ENCODE measurements at regions not wholly inside any gene's neighbourhood (a gene's known extent, or its start where the extent isn't known, plus 50 kb on each side); places are given as distances from the start of the nearest gene placed in this dataset.
A peak's percentile ranks its signal among the peaks of the same experiment; 100 is the strongest.
"Not testable (repeated sequence)": the region's sequence is repeated elsewhere in the genome, so short reads cannot be mapped to it uniquely, and the experiment has no call there.

DNA sequence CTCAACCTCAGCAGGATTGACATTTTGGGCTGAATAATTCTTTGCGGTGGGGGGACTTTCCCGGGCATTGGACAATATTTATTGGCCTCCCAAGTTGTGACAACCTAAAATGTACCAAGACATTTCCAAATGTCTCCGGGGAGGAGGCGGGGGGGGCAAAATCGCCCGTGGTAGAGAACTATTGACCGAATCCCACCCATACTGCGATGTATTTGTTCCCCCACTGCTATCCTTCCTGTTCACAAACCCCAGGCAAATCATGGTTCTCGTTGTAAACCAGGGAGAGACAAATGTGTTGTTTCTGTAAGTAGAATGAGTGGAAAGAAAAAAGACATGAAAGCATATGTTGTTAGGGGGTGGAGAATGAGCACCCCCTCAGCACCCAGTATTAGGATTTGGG is 141.9 kb downstream of the PSAT1 start:
- no peak for DNase-seq

DNA sequence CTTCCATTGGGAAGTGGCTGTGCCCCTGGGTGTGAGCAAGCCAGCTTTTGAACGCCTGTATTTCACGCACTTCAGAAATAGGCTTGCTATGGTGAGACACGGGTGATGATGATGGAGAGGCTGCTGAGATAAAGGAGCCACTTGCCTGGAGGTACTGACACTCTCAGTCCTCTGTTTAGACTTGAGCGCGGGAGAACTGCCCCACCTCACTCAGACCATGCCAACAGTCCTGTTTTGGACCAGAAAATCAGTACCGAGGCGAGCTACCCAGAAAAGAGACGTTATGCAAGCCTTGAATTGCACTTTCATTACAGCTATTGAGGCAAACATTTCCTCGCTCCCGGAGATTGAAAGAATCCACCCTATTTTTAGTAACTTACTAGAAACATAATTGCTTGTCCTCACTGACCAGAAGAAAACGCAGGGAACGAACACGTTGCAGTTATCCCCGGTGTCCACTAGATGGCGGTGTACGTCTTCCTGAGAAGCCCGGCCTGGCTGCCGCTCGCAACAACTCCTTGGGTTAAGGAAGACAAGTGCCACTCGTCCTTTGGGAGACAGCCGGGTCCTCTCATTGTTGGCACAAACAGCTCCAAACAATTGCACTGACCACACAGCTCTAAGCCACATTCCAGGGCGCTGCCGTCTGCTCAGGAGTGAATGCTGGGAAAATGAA is 142.4 kb downstream of the PSAT1 start:
- peak; percentile 72 for DNase-seq

DNA sequence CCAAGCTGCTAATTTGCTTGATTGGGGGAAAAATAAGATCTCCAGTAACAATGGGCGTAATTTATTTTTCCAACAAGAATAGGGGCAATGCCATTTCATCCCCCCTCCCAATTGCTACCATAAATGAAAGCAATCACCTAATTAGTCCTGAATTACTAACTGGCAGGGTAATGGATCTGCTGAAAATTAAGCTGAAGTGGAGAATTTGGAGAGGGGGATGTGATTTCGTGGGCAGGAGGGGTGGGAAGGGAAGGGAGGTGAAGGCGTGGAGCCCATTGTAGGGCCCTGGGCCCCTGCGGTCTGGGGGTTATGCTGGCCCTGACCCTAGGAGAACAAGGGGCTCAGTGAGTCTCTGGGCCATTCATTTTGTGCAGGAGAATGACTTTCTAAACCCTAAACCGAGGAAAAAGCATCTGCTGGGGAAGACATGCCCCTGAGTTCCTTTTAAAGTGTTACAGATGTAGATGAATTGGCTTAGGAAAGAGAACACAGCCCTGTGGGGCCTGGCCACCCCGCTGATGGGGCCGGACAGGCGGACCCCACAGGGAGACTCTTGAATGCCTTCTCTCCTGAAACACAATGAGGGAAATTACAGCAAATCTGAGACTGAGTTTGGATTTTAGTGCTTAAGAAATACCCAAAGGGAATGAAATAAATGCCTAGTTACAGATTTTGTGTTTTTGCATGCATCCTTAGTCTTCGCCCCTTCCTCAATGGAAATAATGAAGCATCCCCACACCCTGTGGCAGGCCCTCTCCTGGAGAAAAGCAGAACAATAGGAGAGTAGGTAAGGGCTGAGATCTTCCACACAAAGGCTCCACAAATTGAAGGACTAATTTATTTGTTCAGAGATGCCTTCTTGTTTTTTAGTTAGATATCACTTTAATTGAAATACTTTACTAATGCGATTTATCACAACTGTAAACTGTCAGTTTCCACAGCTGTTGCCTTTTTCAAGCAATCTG is 143.2 kb downstream of the PSAT1 start:
- no peak for DNase-seq

DNA sequence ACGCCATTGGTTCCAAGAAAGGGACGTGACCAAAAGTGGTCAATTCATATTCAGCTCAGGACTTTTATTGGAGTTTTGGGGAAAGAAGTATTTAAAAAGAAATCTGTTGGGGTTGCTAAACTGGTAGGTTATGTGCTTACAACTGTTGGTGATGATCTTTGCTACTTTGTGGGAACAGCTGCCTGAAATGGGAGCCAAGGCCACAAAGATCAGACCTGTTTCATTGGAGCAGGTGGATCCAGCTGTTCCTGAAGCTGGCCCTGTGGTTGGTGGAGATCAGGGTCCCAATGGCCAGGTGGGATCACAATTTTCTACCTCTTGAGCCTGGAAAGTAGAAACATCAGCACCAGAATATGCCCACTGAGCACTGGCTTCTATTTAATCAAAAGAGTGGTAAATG is 144.5 kb downstream of the PSAT1 start:
- DNase-seq, result no peak

DNA sequence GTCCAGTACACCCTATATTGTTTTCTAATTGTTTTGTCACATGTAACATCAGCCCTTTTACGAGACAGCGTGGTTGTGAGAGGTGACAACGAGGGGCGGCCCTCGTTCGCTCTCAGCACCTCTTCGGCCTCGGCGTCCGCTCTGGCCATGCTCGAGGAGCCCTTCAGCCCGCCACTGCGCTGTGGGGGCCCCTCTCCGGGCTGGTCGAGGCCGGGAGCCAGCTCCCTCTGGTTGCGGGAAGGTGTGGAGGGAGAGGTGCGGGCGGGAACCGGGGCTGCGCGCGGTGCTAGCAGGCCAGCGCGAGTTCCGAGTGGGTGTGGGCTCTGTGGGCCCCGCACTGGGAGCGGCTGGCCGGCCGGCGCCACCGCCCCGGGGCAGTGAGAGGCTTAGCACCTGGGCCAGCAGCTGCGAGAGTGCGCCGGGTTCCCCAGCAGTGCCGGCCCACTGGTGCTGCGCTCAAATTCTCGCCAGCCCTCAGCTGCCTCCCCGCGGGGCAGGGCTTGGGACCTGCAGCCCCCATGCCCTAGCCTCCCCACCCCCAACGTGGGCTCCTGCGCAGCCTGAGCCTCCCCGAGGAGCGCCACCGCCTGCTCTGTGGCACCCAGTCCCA is 145.0 kb downstream of the PSAT1 start:
- DNase-seq, result no peak

DNA sequence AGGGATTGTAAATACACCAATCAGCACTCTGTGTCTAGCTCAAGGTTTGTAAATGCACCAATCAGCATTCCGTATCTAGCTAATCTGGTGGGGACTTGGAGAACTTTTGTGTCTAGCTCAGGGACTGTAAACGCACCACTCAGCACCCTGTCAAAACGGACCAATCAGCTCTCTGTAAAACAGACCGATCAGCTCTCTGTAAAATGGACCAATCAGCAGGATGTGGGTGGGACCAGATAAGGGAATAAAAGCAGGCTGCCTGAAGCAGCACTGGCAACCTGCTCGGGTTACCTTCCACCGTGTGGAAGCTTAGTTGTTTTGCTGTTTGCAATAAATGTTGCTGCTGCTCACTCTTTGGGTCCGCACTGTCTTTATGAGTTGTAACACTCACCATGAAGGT is 145.7 kb downstream of the PSAT1 start:
- DNase-seq, result not testable (repeated sequence)

DNA sequence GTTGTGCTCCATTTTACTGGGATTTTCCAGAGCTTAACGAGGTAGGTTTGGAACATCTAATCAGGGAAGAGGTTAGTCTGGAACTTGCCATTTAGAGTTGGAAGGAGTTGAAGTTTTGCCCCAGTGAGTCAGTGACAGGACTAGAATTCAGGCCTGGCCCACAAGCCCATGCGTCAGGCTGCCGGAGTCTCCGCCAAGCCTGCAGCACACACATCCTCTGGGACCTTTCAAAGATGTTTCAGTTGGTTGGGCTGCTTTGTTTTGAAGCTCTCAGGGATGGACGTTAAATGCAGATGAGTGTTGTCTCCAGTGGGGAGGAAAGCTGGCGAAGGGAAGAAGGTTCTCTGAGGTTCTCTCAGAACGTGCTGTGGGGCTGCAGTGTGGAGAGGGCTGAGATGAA is 147.0 kb downstream of the PSAT1 start:
- no peak for DNase-seq

DNA sequence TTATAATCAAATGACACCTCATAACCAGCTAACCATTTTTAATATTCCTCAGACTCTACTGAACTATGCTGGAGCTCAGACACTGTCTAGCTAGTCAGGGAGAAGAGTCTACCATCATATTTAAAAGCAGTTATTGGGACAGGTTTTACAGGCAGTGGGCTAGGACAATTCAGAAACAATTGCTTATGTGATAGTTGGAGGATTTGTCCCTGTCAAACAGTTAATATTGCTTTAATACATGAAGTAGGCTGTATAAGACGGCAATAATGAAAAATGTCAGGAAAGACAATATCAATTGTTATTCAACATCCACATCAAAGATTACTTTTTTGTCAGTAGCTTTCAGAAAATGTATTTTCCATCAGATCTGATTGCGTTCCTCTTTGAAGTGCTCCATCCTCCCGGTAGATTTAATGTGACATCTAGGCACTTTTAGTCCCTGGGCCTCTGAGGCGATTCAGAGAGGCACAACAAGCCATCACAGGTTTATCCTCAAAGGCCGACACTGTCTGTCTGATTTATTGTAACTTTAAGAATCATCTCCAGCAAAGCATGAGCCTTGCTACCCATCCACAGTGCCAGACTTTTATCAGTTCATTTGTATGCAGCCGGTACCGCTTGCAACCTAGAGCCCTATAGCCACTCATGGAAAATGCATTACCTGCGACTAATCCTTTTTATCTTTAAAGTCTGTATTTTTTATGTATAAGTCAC is 152.2 kb downstream of the PSAT1 start:
- no peak for DNase-seq

DNA sequence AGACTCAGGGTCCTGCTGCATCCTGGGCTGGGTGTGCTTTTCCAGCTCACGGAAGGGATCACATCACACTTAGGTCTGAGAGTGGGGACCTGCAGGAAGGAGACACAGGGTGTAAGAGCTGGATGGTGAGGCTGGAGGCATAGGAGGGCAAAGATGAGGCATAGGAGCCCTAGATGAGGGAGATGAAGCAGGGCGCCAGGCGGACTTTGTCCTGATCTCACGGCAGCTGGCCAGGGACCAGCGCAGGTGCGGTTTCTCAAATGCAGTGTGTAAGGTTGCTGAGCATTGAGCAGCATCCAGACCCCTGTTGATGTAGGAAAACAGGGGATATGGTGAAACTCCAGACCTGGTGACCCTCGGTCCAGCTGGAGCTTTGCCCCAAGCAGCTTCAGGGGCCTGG is 156.5 kb downstream of the PSAT1 start:
- DNase-seq, result no peak

DNA sequence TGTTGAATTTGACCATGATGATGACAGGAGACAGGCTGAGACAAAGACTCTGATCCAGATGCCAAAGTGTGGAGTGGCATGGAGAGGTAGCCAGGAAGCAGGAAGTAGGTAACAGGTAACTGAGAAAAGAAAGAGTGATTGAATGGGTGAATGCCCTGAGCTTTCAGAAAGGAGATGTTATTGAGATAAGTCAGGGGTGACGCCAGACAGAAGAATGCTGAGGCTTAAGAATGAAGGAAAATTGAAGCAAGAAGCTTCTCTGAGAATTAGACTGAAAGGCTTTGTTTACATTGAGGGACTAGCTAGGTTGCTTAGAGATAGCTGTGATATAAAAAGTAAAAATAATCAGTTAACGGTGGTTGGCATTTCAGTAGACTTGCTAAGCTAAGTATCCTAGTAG is 165.7 kb downstream of the PSAT1 start:
- no peak for DNase-seq

DNA sequence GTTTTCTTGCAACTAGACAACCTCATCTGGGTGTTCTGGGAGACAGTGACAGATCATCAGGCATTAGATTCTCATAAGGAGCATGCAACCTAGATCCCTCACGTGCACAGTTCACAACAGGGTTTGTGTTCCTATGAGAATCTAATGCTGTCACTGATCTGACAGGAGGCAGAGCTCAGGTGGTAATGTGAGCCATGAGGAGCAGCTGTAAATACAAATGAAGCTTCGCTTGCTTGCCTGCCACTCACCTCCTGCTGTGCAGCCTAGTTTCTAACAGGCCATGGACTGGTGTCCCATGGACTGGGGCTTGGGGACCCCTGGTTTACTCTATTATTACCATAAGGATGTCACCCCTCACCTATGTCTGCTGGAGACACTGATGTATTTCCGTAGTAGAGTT is 166.8 kb downstream of the PSAT1 start:
- no peak for DNase-seq

DNA sequence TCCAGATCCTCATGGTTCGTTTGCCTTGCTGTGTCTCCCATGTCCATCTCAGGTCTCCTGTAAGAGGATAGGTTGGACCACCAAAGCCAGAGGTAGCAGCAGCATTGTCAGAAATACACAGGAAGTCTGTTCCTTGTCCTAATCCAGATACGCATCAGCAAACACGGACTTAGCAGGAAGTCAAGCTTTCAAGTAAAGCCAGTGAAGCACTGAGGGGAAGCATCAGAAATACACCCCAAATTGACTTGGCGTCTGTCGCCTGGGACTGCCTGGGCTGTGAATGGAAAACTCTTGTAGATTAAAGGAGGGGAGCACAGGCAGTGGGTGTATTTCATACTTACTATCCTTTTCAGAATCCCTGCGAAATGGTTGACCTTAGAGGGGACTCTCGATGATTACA is 171.3 kb downstream of the PSAT1 start:
- DNase-seq, result no peak

DNA sequence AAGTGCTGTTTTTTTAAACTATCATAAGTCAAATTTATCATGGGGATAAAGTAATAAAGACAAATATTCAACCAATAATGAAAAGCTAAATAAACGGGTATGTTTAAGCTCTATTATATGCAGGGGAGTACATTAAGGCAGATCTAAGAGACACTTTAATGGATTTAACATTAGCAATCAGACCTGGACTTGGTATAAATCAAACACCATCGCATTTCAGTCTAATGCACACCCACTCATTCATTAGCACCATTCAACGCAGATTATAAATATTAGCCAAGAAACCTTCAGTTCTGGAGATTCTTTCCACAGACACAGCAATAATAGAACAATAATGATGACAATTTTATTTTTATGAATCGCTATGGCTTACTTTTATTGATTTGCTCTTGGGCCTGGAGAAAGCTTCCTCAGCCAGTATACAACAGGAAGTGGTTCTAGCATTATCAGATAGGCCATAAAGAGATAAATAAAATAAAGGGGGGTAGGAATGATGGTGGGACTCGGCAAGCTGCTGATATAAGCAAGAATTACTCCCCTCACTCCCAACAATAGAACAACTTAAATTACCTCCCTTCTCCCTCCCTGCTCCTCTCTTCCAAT is 172.2 kb downstream of the PSAT1 start:
- no peak for DNase-seq

DNA sequence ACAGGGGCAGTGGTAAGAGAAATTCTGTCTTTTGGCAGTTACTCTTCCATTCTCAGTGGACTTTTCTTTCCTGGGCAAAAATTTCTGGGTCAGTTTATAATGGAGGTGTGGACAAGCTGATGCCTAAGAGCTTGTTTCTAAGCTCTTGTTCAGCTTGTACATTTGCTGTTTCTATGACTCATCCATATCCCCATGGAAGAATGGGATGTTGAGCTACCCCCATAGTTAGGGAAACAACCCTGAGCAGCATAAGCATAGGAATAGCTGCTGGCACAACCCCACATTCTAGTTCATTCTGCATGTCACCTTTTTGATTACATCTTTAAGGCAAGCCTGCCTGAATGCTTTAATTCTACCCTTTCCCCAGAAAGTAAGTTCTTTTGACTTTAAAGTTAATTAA is 173.3 kb downstream of the PSAT1 start:
- DNase-seq, result no peak

DNA sequence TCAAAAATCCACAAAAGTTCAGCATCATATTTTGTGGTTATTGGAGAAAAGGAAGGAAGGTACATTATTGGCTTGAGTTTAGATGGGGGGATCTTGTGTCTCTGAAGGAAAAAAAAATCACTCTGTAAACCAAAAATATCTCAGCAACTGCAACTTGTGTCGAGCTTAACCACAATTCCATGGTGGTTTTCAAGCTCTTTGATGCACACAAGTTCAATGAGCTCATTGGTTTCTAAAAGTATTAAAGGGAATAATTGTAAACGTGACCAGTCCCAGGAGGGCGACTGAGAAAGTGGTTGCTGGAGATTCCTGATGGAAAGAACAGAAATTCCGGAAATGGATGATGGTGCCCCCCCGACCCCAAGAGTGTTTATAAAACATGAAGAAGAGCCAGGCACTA is 173.8 kb downstream of the PSAT1 start:
- DNase-seq, result no peak

DNA sequence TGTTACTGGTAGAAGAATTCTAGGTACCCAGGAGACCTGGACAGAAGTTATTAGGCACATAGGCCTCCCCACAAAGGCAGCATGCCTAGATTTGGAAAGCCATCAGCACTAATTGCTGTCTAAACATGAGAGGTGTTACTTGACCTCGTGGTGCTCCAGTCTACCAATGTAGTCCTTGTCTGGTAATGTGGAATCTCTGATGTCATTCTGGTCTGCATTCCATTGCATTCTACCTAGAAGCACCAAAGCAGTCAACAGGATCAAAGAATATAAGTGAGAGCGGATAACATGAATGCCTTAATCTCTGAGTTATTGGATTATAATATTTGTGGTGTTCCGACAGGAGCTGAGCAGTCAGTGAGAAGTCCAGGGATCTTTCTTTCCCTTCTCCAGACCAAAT is 175.2 kb downstream of the PSAT1 start:
- no peak for DNase-seq

DNA sequence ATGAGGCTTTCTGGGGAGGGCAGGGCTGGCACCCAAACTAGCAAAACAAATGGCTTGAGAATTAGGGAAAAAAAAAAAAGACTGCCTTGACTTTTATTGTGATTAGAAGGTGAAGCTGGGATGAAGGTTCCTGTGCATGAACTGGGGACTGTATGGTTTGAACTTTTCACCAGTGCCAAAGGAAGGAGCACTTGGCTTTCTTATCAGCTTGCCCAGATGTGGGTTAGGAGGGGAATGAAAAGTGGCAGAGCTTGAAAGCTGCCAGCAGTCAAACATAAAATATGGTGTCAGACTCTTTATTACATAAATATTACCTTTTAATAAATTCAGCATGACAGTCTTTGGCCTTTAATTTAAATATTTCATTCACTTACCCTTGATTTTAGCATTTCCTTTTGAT is 182.5 kb downstream of the PSAT1 start:
- DNase-seq, result no peak

DNA sequence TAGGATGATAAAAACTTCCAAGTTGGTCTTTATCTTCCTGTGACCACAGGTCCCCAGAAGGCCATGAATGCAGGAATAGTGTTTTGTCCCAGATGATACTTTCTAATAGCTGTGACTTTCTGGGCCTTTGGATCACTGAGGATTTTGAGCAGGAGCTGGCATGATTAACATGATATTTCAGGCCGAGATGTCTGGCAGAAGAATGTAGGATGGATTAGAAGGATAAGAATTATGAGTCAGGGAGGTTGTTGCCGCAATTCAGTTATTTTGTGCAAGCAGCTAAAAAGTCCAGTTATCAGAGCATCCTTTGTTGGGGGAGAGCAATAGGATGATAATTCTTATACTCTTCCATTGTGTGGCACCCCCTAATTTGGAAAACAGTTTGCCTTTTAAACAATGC is 189.7 kb downstream of the PSAT1 start:
- DNase-seq, result no peak

DNA sequence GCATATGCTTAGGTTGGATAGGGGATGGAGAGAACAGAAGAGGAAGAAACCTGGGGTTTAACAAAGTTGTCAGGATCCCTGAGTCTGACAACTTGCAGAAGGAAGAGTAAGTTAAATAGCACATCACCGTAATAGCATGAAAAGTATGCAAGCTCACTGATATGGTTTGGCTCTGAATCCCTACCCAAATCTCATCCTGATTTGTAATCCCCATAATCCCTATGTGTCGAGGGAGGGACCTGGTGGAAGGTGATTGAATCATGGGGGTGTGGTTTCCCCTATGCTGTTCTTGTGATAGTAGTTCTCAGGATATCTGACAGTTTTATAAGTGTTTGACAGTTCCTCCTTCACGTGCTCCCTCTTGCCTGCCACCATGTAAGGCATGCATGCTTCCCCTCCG is 193.3 kb downstream of the PSAT1 start:
- DNase-seq, result no peak

DNA sequence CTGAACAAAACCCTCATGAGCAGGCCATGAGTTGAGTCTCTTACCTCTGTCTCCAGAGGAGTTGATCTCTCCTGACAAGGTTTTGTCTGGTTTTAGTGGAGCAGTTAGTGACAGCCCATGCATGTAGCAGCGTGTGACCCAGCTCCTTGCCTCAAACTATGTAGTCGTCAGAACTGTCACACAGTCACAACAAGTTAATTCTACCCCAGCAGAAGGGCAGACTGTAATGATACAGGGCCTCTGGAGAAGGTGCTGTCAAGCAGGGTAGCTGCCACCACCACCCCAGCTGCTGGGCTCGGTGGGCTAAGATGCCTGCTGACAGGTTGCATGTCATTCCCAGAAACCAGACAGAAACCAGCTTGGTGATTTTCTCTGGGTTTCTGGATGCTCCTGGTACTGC is 194.5 kb downstream of the PSAT1 start:
- no peak for DNase-seq

DNA sequence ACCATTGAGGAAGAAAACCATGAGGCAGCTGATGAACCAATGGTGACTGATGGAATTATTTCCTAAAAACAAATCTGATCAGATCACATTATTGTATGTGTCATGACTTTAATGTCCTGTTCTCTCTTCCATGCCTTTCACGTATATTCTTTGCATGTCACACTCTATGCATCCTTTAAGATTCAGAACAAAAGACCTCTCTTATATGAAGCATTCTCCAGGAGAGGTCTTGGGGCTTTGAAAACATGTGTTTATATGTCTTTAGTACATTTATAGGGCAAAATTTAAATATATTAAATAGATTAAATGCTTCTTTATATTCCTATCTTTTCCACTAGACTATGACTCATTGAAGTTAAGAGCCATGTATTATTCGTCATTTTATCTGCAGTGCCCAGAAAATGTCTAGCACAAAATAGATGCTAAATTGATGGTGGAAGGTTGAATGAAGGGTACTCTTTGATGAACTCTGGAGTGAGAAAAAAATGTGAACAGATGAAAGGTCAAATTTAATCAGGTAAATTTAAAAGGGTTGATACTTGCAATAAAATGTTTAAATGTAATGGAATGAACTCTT is 196.3 kb downstream of the PSAT1 start:
- no peak for DNase-seq

DNA sequence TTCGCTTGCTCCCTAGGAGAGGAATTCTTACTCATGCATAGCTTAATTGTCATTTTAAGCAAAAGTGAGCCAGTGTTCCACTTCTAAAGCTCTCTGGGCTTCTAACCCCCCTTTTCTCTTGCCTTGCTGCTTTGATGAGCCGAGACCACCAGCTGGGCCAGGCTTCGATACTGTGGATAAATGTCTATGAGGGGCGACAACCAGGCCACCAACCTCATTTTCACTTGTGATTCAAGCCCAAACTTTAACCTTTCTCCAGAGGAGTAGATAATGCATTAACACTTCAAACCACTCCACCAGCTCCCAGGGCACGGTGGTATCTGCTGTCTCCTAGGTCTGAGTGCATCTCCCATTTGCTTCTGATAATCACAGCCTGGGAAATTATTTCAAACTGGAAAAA is 205.6 kb downstream of the PSAT1 start:
- DNase-seq, result no peak

DNA sequence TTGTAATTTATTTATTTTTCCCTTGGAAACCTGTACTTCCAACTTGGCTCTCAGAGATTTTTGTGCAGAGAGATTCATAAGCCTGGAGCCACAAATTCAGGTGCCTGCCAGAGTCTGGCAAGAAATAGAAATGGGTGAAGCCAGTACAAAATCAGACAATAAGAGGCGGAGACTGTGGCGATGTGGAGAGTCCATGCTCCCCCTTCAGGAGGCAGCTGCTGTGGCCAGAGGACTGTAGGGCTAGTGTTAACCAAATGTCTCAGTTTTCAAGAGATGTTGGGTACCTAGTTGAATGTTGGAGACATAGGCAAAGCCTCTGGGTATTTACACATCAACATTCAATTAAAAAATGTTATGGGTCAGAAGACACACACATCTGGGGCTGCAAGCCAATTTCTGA is 208.6 kb downstream of the PSAT1 start:
- no peak for DNase-seq

Data from stimulated activated CD4-positive, alpha-beta T cell treated with anti-CD3 and anti-CD28 coated beads, Interleukin-15, amount 100 ng/mL, for 24 hours (primary cell).